ENCODE measurements at regions not wholly inside any gene's neighbourhood (a gene's known extent, or its start where the extent isn't known, plus 50 kb on each side); places are given as distances from the start of the nearest gene placed in this dataset.

GRCh38 chr16:79336437-79337229, 263.9 kb downstream of the MAF start (continued):
- TF ChIP-seq ZNF274 (IDR thresholded peaks at IDR 0.05; ENCODE audit: borderline replicate concordance, extremely low read depth, low read length) (no peak), EZH2 (IDR thresholded peaks at IDR 0.05; ENCODE audit: low read depth, low read length, severe bottlenecking) (no peak), TAF7 (optimal IDR thresholded peaks at IDR 0.05; ENCODE audit: borderline replicate concordance, low read depth, low read length) (no peak)

Data from H1 (cell line).